ENCODE measurements at regions not wholly inside any gene's neighbourhood (a gene's known extent, or its start where the extent isn't known, plus 50 kb on each side); places are given as distances from the start of the nearest gene placed in this dataset.

- TF ChIP-seq CTCF (IDR thresholded peaks at IDR 0.05; ENCODE audit: poor library complexity) (no peak), EZH2phosphoT487 (IDR thresholded peaks at IDR 0.05; ENCODE audit: low read depth, severe bottlenecking, unreplicated experiment) (no peak), EZH2 (IDR thresholded peaks at IDR 0.05; ENCODE audit: borderline replicate concordance) (no peak)
- Histone ChIP-seq H3K9me2 (replicated peaks; ENCODE audit: insufficient read depth) (no peaks in the 10 kb centered on the region), H4K20me1 (ENCODE audit: insufficient read depth, poor library complexity, severe bottlenecking) (no peaks in the 10 kb centered on the region), H3K27me3 (no peaks in the 10 kb centered on the region), H3K4me1 (ENCODE audit: insufficient read depth) (no peaks in the 10 kb centered on the region), H3K27ac (no peak overlapping the region), H2AFZ (no peak overlapping the region), H3K36me3 (replicated peaks; ENCODE audit: insufficient read depth, low read depth) (no peaks in the 10 kb centered on the region), H3K79me2 (no peaks in the 10 kb centered on the region), H3K4me3 (no peak overlapping the region), H3K9me3 (ENCODE audit: low read depth) (no peaks in the 10 kb centered on the region), H3K4me2 (no peak overlapping the region)
- no peak for DNase-seq (ENCODE audit: low spot score)
- 34% methylated on average over 2 of the region's 2 CpGs for WGBS (ENCODE audit: low lambda C conversion rate, missing lambda C conversion rate)
These were observed 51.3 kb upstream of the WDR11 start for GRCh38 chr10:120799849-120800248.

- Histone ChIP-seq H3K9me3 (ENCODE audit: low read depth) (no peaks in the 10 kb centered on the region), H3K4me2 (no peak overlapping the region), H3K27ac (no peak overlapping the region), H3K4me3 (no peak overlapping the region), H4K20me1 (ENCODE audit: insufficient read depth, poor library complexity, severe bottlenecking) (no peaks in the 10 kb centered on the region), H3K79me2 (no peaks in the 10 kb centered on the region), H2AFZ (no peak overlapping the region), H3K4me1 (ENCODE audit: insufficient read depth) (no peaks in the 10 kb centered on the region), H3K36me3 (replicated peaks; ENCODE audit: insufficient read depth, low read depth) (no peaks in the 10 kb centered on the region), H3K27me3 (no peaks in the 10 kb centered on the region), H3K9me2 (replicated peaks; ENCODE audit: insufficient read depth) (no peaks in the 10 kb centered on the region)
- WGBS (ENCODE audit: low lambda C conversion rate, missing lambda C conversion rate), result 73% methylated on average over 3 of the region's 3 CpGs
- TF ChIP-seq CTCF (IDR thresholded peaks at IDR 0.05; ENCODE audit: poor library complexity) (no peak), EZH2phosphoT487 (IDR thresholded peaks at IDR 0.05; ENCODE audit: low read depth, severe bottlenecking, unreplicated experiment) (no peak), EZH2 (IDR thresholded peaks at IDR 0.05; ENCODE audit: borderline replicate concordance) (no peak)
- DNase-seq (ENCODE audit: low spot score), result no peak
These were observed 50.4 kb upstream of the WDR11 start for GRCh38 chr10:120800528-120801323.

Data from hepatocyte (in vitro differentiated cells).